ENCODE measurements at regions not wholly inside any gene's neighbourhood (a gene's known extent, or its start where the extent isn't known, plus 50 kb on each side); places are given as distances from the start of the nearest gene placed in this dataset.

- DNase-seq (ENCODE audit: low spot score) (no peak), ATAC-seq (ENCODE audit: low read depth) (no peak)
- H3K4me3 ChIP-seq (ENCODE audit: severe bottlenecking), result no peak overlapping the region
- no peaks in the 10 kb centered on the region for H3K36me3 ChIP-seq (ENCODE audit: low read depth)
- no peaks in the 10 kb centered on the region for H3K9me3 ChIP-seq (ENCODE audit: severe bottlenecking)
- TF ChIP-seq CTCF (IDR thresholded peaks at IDR 0.05; ENCODE audit: poor library complexity, severe bottlenecking), result no peak
- no peaks in the 10 kb centered on the region for H3K27me3 ChIP-seq (ENCODE audit: insufficient read depth, poor library complexity, severe bottlenecking)
- H3K4me1 ChIP-seq (ENCODE audit: insufficient read depth, poor library complexity, severe bottlenecking), result no peaks in the 10 kb centered on the region
- no peak overlapping the region for H3K27ac ChIP-seq (ENCODE audit: poor library complexity, severe bottlenecking)
Observed at GRCh38 chr9:87167582-87167981, 220.3 kb upstream of the GAS1 start.

DNA sequence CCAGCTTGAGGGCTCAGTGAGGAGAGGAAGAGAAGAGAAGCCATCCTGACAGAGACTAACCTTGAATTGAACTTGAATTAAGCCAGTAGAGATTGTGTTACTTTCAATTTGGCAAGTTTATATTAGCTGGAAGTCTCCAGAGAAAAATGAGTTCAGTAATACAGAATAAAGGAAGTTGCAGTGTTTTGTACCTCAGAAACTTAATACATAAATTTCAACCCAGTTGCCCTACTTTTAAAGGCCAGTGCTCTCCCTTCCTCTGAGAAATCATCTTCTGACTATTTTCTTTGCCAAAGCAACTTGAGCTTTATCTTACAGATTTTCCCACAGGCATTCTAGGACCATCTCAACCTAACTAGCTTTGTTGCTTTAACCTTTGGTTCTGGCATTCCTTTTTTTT, 231.0 kb upstream of the GAS1 start:
- peaks cover 13% of the 10 kb centered on the region for H3K4me1 ChIP-seq (ENCODE audit: insufficient read depth, poor library complexity, severe bottlenecking)
- no peaks in the 10 kb centered on the region for H3K9me3 ChIP-seq (ENCODE audit: severe bottlenecking)
- H3K36me3 ChIP-seq (ENCODE audit: low read depth), result no peaks in the 10 kb centered on the region
- DNase-seq (ENCODE audit: low spot score) (no peak), ATAC-seq (ENCODE audit: low read depth) (no peak)
- no peak for TF ChIP-seq CTCF (IDR thresholded peaks at IDR 0.05; ENCODE audit: poor library complexity, severe bottlenecking)
- H3K27me3 ChIP-seq (ENCODE audit: insufficient read depth, poor library complexity, severe bottlenecking), result no peaks in the 10 kb centered on the region
- H3K27ac ChIP-seq (ENCODE audit: poor library complexity, severe bottlenecking), result no peak overlapping the region
- no peak overlapping the region for H3K4me3 ChIP-seq (ENCODE audit: severe bottlenecking)

GRCh38 chr9:87179553-87180340, 232.4 kb upstream of the GAS1 start:
- Histone ChIP-seq H3K36me3 (ENCODE audit: low read depth) (no peaks in the 10 kb centered on the region), H3K9me3 (ENCODE audit: severe bottlenecking) (no peaks in the 10 kb centered on the region), H3K27ac (ENCODE audit: poor library complexity, severe bottlenecking) (peak overlapping the region; percentile 60), H3K27me3 (ENCODE audit: insufficient read depth, poor library complexity, severe bottlenecking) (no peaks in the 10 kb centered on the region), H3K4me3 (ENCODE audit: severe bottlenecking) (no peak overlapping the region), H3K4me1 (ENCODE audit: insufficient read depth, poor library complexity, severe bottlenecking) (peaks cover 13% of the 10 kb centered on the region)
- ATAC-seq (ENCODE audit: low read depth), result peak; percentile 78
- DNase-seq (ENCODE audit: low spot score), result no peak
- no peak for TF ChIP-seq CTCF (IDR thresholded peaks at IDR 0.05; ENCODE audit: poor library complexity, severe bottlenecking)

GRCh38 chr9:87180361-87180760, 233.1 kb upstream of the GAS1 start:
- no peaks in the 10 kb centered on the region for H3K9me3 ChIP-seq (ENCODE audit: severe bottlenecking)
- H3K4me3 ChIP-seq (ENCODE audit: severe bottlenecking), result no peak overlapping the region
- no peaks in the 10 kb centered on the region for H3K27me3 ChIP-seq (ENCODE audit: insufficient read depth, poor library complexity, severe bottlenecking)
- peaks cover 13% of the 10 kb centered on the region for H3K4me1 ChIP-seq (ENCODE audit: insufficient read depth, poor library complexity, severe bottlenecking)
- DNase-seq (ENCODE audit: low spot score) (no peak), ATAC-seq (ENCODE audit: low read depth) (no peak)
- H3K36me3 ChIP-seq (ENCODE audit: low read depth), result no peaks in the 10 kb centered on the region
- no peak for TF ChIP-seq CTCF (IDR thresholded peaks at IDR 0.05; ENCODE audit: poor library complexity, severe bottlenecking)
- peak overlapping the region; percentile 60 for H3K27ac ChIP-seq (ENCODE audit: poor library complexity, severe bottlenecking)

DNA sequence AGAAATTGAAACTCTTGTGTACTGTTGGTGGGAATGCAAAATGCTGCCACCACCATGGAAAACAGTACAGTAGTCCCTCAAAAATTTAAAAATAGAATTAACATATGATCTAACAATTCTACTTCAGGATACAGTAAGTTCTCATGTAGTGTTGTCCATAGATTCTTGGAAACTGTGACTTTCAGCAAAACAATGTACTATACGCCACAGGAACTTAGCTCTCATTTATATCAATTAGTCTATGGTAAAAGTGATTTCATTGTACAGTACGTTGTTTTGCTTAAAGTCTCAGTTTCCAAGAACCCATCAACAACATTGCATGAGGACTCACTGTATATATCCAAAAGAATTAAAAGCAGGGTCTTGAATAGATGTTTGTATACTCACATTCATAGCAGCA, 233.5 kb upstream of the GAS1 start:
- TF ChIP-seq CTCF (IDR thresholded peaks at IDR 0.05; ENCODE audit: poor library complexity, severe bottlenecking), result no peak
- ATAC-seq (ENCODE audit: low read depth), result no peak
- Histone ChIP-seq H3K4me1 (ENCODE audit: insufficient read depth, poor library complexity, severe bottlenecking) (peaks cover 13% of the 10 kb centered on the region), H3K36me3 (ENCODE audit: low read depth) (no peaks in the 10 kb centered on the region), H3K27ac (ENCODE audit: poor library complexity, severe bottlenecking) (no peak overlapping the region), H3K27me3 (ENCODE audit: insufficient read depth, poor library complexity, severe bottlenecking) (no peaks in the 10 kb centered on the region), H3K9me3 (ENCODE audit: severe bottlenecking) (no peaks in the 10 kb centered on the region), H3K4me3 (ENCODE audit: severe bottlenecking) (no peak overlapping the region)
- DNase-seq (ENCODE audit: low spot score), result no peak

Data from RWPE2 (cell line).